ENCODE measurements at regions not wholly inside any gene's neighbourhood (a gene's known extent, or its start where the extent isn't known, plus 50 kb on each side); places are given as distances from the start of the nearest gene placed in this dataset.

DNA sequence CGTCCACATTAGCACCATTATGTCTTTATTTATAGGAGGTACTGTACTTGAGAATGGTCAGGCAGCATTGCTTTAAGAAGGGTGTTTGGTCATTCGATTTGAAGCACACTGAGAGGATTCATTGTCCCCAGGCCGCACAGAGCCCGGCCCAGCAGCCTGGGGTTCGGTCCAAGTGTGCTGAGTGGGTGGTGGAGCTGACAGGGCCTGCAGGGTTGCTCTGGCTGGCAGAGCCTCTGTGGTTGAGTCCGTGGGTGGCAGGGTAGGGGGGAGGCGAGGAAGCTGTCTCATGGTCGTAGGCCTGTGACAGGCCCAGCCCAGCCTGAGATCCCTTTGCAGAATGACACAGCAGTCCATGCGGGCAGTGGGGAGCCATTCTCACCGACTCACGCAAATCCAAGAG, 227.7 kb upstream of the TOPAZ1 start:
- Histone ChIP-seq H2AFZ (ENCODE audit: low read length) (no peak overlapping the region), H2BK5ac (ENCODE audit: insufficient read length, low read length) (no peak overlapping the region), H3K18ac (ENCODE audit: insufficient read length, low read depth, low read length) (no peak overlapping the region), H3K27ac (ENCODE audit: insufficient read length, low read depth, low read length) (no peak overlapping the region), H2AK5ac (ENCODE audit: insufficient read length, low read length) (no peak overlapping the region), H3K4me2 (ENCODE audit: insufficient read depth, insufficient read length, low read length) (no peak overlapping the region), H3K23ac (ENCODE audit: insufficient read length, low read depth, low read length) (no peak overlapping the region), H2BK12ac (ENCODE audit: insufficient read length, low read depth, low read length) (no peak overlapping the region), H3K27me3 (ENCODE audit: insufficient read depth, low read length) (no peaks in the 10 kb centered on the region), H3K14ac (ENCODE audit: insufficient read depth, low read length) (no peak overlapping the region), H4K5ac (ENCODE audit: insufficient read length, low read depth, low read length) (no peak overlapping the region), H4K91ac (ENCODE audit: insufficient read length, low read depth, low read length) (no peak overlapping the region), H3K9me3 (ENCODE audit: control insufficient read depth, low read depth, low read length) (no peaks in the 10 kb centered on the region), H2BK120ac (ENCODE audit: low read depth, low read length, poor library complexity, severe bottlenecking) (no peak overlapping the region), H3K79me1 (ENCODE audit: insufficient read depth, low read depth, low read length, poor library complexity, severe bottlenecking) (no peaks in the 10 kb centered on the region), H3K56ac (ENCODE audit: insufficient read length, low read depth, low read length) (no peak overlapping the region), H3T11ph (ENCODE audit: low read length) (no peak overlapping the region), H3K79me2 (ENCODE audit: insufficient read depth, low read length) (no peaks in the 10 kb centered on the region), H4K8ac (replicated peaks; ENCODE audit: insufficient read length, low read depth, low read length) (no peak overlapping the region), H4K20me1 (ENCODE audit: control insufficient read depth, insufficient read depth, insufficient read length) (no peaks in the 10 kb centered on the region), H2BK15ac (ENCODE audit: low read depth, low read length) (no peak overlapping the region), H3K23me2 (ENCODE audit: insufficient read length, low read depth, low read length, poor library complexity, severe bottlenecking) (no peaks in the 10 kb centered on the region), H3K4ac (ENCODE audit: low read depth, low read length) (no peak overlapping the region), H2BK20ac (ENCODE audit: low read depth, low read length, poor library complexity, severe bottlenecking) (no peak overlapping the region), H3K4me1 (ENCODE audit: insufficient read depth, low read length) (peaks cover 2% of the 10 kb centered on the region; the same call in 1 of the 2 replicates), H3K9ac (ENCODE audit: extremely low read depth, insufficient read length, low read length) (no peak overlapping the region)
- WGBS (ENCODE audit: extremely low coverage, insufficient read length, low lambda C conversion rate), result no CpG with 5 or more reads among the region's 11 CpGs
- Mint-ChIP-seq H3K9me3 (no peaks in the 10 kb centered on the region; a peak in 1 of 5 replicates), H3K27me3 (ENCODE audit: low read depth) (peaks cover 13% of the 10 kb centered on the region), H3K27ac (peak overlapping the region; percentile 52 to 82 (median 81); a peak in 3 of 7 replicates), H3K4me1 (peaks cover 27 to 36% of the 10 kb centered on the region in 2 experiments), H3K36me3 (ENCODE audit: insufficient read depth in 1 of 3, low read depth in 3 of 3) (no peaks in the 10 kb centered on the region), H3K4me3 (no peak overlapping the region)
- TF ChIP-seq, protein P1, sequence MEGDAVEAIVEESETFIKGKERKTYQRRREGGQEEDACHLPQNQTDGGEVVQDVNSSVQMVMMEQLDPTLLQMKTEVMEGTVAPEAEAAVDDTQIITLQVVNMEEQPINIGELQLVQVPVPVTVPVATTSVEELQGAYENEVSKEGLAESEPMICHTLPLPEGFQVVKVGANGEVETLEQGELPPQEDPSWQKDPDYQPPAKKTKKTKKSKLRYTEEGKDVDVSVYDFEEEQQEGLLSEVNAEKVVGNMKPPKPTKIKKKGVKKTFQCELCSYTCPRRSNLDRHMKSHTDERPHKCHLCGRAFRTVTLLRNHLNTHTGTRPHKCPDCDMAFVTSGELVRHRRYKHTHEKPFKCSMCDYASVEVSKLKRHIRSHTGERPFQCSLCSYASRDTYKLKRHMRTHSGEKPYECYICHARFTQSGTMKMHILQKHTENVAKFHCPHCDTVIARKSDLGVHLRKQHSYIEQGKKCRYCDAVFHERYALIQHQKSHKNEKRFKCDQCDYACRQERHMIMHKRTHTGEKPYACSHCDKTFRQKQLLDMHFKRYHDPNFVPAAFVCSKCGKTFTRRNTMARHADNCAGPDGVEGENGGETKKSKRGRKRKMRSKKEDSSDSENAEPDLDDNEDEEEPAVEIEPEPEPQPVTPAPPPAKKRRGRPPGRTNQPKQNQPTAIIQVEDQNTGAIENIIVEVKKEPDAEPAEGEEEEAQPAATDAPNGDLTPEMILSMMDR (conservative IDR thresholded peaks at IDR 0.05), result no peak
- DNase-seq, result no peak

All from H9 (cell line).